Naive thymus-derived CD4-positive, alpha-beta T cell (primary cell): ENCODE measurements at regions not wholly inside any gene's neighbourhood (a gene's known extent, or its start where the extent isn't known, plus 50 kb on each side); places are given as distances from the start of the nearest gene placed in this dataset.

Experiments used
- ATAC-seq: fragments of 150-1000 bp; cut with Tn5 transposase; 2 replicates; pipeline ENCODE4 v1.10.0; 2021; ENCODE audit warnings: mild to moderate bottlenecking, moderate library complexity
- CTCF ChIA-PET: fragments of 350-600 bp; sonication (Branson Sonifier 250); formaldehyde crosslinking; loops from one replicate; lab custom pipeline; 2021; ENCODE audit warnings: antibody characterized with exemption; lab: Charles Lee
- POLR2A ChIA-PET: fragments of 350-600 bp; sonication (Branson Sonifier 250); formaldehyde crosslinking; loops from one replicate; lab custom pipeline; 2021; ENCODE audit warnings: antibody characterized with exemption, inconsistent platforms; lab: Charles Lee
- DNase-seq, 9 donors: peaks; one replicate each; pipeline versions ENCODE4 v3.0.0 to v3.0.0-alpha.2; 2020 to 2022; ENCODE audit warnings: mixed read lengths in 1 of 9
- H3K27ac ChIP-seq: one replicate; pipeline ENCODE4 v1.7.0; 2013; ENCODE audit warnings: mild to moderate bottlenecking, low read depth, low read length, moderate library complexity
- H3K27me3 ChIP-seq, 2 donors: one replicate each; pipeline ENCODE4 v1.7.0; 2013; ENCODE audit warnings: low read length in 2 of 2, mild to moderate bottlenecking in 2 of 2, moderate library complexity in 2 of 2; ENCODE audit not compliant: control insufficient read depth in 2 of 2, insufficient read depth in 2 of 2
- H3K36me3 ChIP-seq, 3 experiments: 1 replicate in 2 of 3; 2 replicates in 1 of 3; pipeline ENCODE4 v1.7.0; 2013; ENCODE audit warnings: low read length in 3 of 3, mild to moderate bottlenecking in 3 of 3, moderate library complexity in 1 of 3; ENCODE audit not compliant: insufficient read depth in 3 of 3, control insufficient read depth in 2 of 3
- H3K4me1 ChIP-seq, 2 donors: one replicate each; pipeline ENCODE4 v1.7.0; 2013; ENCODE audit warnings: low read length in 2 of 2, mild to moderate bottlenecking in 2 of 2, moderate library complexity in 1 of 2; ENCODE audit not compliant: control insufficient read depth in 2 of 2, insufficient read depth in 2 of 2
- H3K4me3 ChIP-seq: 2 replicates; pipeline ENCODE4 v1.7.0; 2013; ENCODE audit warnings: mild to moderate bottlenecking, low read length
- H3K9me3 ChIP-seq, 3 experiments: 1 replicate in 2 of 3; 2 replicates in 1 of 3; pipeline ENCODE4 v1.7.0; 2013; ENCODE audit warnings: low read length in 3 of 3; ENCODE audit not compliant: control insufficient read depth in 2 of 3
- H3K27ac Mint-ChIP-seq, 9 donors: one replicate each; pipeline ENCODE4 v1.8.0; 2020 to 2022; ENCODE audit warnings: mixed read lengths in 9 of 9, mild to moderate bottlenecking in 8 of 9, moderate library complexity in 5 of 9, inconsistent platforms in 2 of 9
- H3K27me3 Mint-ChIP-seq, 5 donors: one replicate each; pipeline ENCODE4 v1.8.0; 2021 to 2022; ENCODE audit warnings: mixed read lengths in 5 of 5, mild to moderate bottlenecking in 1 of 5
- H3K36me3 Mint-ChIP-seq, 5 donors: one replicate each; pipeline ENCODE4 v1.8.0; 2020 to 2022; ENCODE audit warnings: mixed read lengths in 5 of 5, mild to moderate bottlenecking in 3 of 5, inconsistent platforms in 1 of 5
- H3K4me1 Mint-ChIP-seq, 7 donors: one replicate each; pipeline ENCODE4 v1.8.0; 2020 to 2022; ENCODE audit warnings: mixed read lengths in 7 of 7, mild to moderate bottlenecking in 3 of 7, inconsistent platforms in 1 of 7
- H3K4me3 Mint-ChIP-seq, 10 donors: one replicate each; pipeline ENCODE4 v1.8.0; 2020 to 2022; ENCODE audit warnings: mild to moderate bottlenecking in 10 of 10, mixed read lengths in 10 of 10, moderate library complexity in 6 of 10, inconsistent platforms in 2 of 10
- H3K9me3 Mint-ChIP-seq, 11 donors: one replicate each; pipeline ENCODE4 v1.8.0; 2020 to 2022; ENCODE audit warnings: mixed read lengths in 11 of 11, mild to moderate bottlenecking in 4 of 11, inconsistent platforms in 1 of 11, moderate library complexity in 1 of 11
- intact Hi-C, 2 donors: fragments of 100-400 bp; cut with micrococcal nuclease; formaldehyde crosslinking; loops; one replicate each; pipeline ENCODE4 v1.15.1; 2023

GRCh38 chr7:19397911-19398310 lies 252.7 kb upstream of the FERD3L start:
- no peaks in the 10 kb centered on the region for H3K9me3 ChIP-seq
- DNase-seq (no peak), ATAC-seq (peak; percentile 51)
- H3K36me3 ChIP-seq: no peaks in the 10 kb centered on the region
- H3K4me3 ChIP-seq: no peak overlapping the region
- H3K27ac ChIP-seq: no peak overlapping the region
- Mint-ChIP-seq H3K27ac (no peak overlapping the region), H3K4me3 (peak overlapping the region in 1 of 10 donors; percentile 2), H3K36me3 (no peaks in the 10 kb centered on the region), H3K27me3 (no peaks in the 10 kb centered on the region), H3K9me3 (peaks cover 0 to 6% (median 0%) of the 10 kb centered on the region in 11 donors), H3K4me1 (peaks cover 0 to 5% (median 0%) of the 10 kb centered on the region in 7 donors)
- no peaks in the 10 kb centered on the region for H3K4me1 ChIP-seq
- POLR2A ChIA-PET: no interaction called here
- H3K27me3 ChIP-seq: no peaks in the 10 kb centered on the region
- intact Hi-C loops: no loop called here
- CTCF ChIA-PET: no interaction called here

GRCh38 chr7:19392246-19392645 lies 247.0 kb upstream of the FERD3L start:
- POLR2A ChIA-PET: no interaction called here
- intact Hi-C loops: no loop called here
- Histone ChIP-seq H3K4me1 (no peaks in the 10 kb centered on the region), H3K4me3 (no peak overlapping the region), H3K36me3 (no peaks in the 10 kb centered on the region), H3K9me3 (no peaks in the 10 kb centered on the region), H3K27ac (no peak overlapping the region), H3K27me3 (no peaks in the 10 kb centered on the region)
- no peaks in the 10 kb centered on the region for H3K27me3 Mint-ChIP-seq
- H3K9me3 Mint-ChIP-seq: peaks cover 0 to 7% (median under 1%) of the 10 kb centered on the region in 11 donors
- no peak for DNase-seq
- no peaks in the 10 kb centered on the region for H3K36me3 Mint-ChIP-seq
- H3K4me1 Mint-ChIP-seq: no peaks in the 10 kb centered on the region
- CTCF ChIA-PET: no interaction called here
- H3K27ac Mint-ChIP-seq: no peak overlapping the region
- H3K4me3 Mint-ChIP-seq: no peak overlapping the region
- no peak for ATAC-seq

GRCh38 chr7:19390795-19391194 lies 245.6 kb upstream of the FERD3L start:
- H3K4me3 ChIP-seq: no peak overlapping the region
- Mint-ChIP-seq H3K9me3 (peaks cover 0 to 12% (median 2%) of the 10 kb centered on the region in 11 donors), H3K36me3 (no peaks in the 10 kb centered on the region), H3K4me3 (no peak overlapping the region), H3K4me1 (no peaks in the 10 kb centered on the region), H3K27ac (no peak overlapping the region), H3K27me3 (no peaks in the 10 kb centered on the region)
- H3K27me3 ChIP-seq: no peaks in the 10 kb centered on the region
- H3K9me3 ChIP-seq: no peaks in the 10 kb centered on the region
- CTCF ChIA-PET: no interaction called here
- DNase-seq: no peak
- POLR2A ChIA-PET: no interaction called here
- no peak for ATAC-seq
- H3K4me1 ChIP-seq: no peaks in the 10 kb centered on the region
- intact Hi-C loops: no loop called here
- H3K27ac ChIP-seq: no peak overlapping the region
- H3K36me3 ChIP-seq: no peaks in the 10 kb centered on the region

GRCh38 chr7:19381321-19381720 lies 236.1 kb upstream of the FERD3L start:
- no peak overlapping the region for H3K27ac ChIP-seq

GRCh38 chr7:19378345-19378714 lies 233.1 kb upstream of the FERD3L start:
- H3K4me3 Mint-ChIP-seq: no peak overlapping the region
- H3K27me3 Mint-ChIP-seq: no peaks in the 10 kb centered on the region
- H3K4me1 Mint-ChIP-seq: no peaks in the 10 kb centered on the region
- peaks cover 0 to 17% (median 4%) of the 10 kb centered on the region in 11 donors for H3K9me3 Mint-ChIP-seq
- H3K4me3 ChIP-seq: no peak overlapping the region
- no peaks in the 10 kb centered on the region for H3K36me3 ChIP-seq
- ChIA-PET POLR2A (no interaction called here), CTCF (interaction anchor here (0.7 kb wide), 1 partner anchor 71 kb away, joined by 3 read pairs; no protein-coding TSS in a partner anchor)
- intact Hi-C loops: no loop called here
- H3K36me3 Mint-ChIP-seq: peaks cover 0 to 4% (median 0%) of the 10 kb centered on the region in 5 donors
- no peaks in the 10 kb centered on the region for H3K9me3 ChIP-seq
- ATAC-seq (no peak), DNase-seq (no peak)
- H3K27ac ChIP-seq: no peak overlapping the region
- H3K4me1 ChIP-seq: no peaks in the 10 kb centered on the region
- H3K27me3 ChIP-seq: no peaks in the 10 kb centered on the region
- H3K27ac Mint-ChIP-seq: no peak overlapping the region

More at GRCh38 chr7:19381321-19381720, 236.1 kb upstream of the FERD3L start:
- Mint-ChIP-seq H3K36me3 (peaks cover 0 to 4% (median 0%) of the 10 kb centered on the region in 5 donors), H3K4me1 (no peaks in the 10 kb centered on the region), H3K9me3 (peaks cover 0 to 9% (median 4%) of the 10 kb centered on the region in 11 donors), H3K27ac (no peak overlapping the region), H3K27me3 (no peaks in the 10 kb centered on the region), H3K4me3 (no peak overlapping the region)
- ChIA-PET CTCF (no interaction called here), POLR2A (no interaction called here)
- no peak overlapping the region for H3K4me3 ChIP-seq
- H3K27me3 ChIP-seq: no peaks in the 10 kb centered on the region
- no peaks in the 10 kb centered on the region for H3K4me1 ChIP-seq
- ATAC-seq (no peak), DNase-seq (no peak)
- H3K36me3 ChIP-seq: no peaks in the 10 kb centered on the region
- no peaks in the 10 kb centered on the region for H3K9me3 ChIP-seq
- intact Hi-C loops: no loop called here

GRCh38 chr7:19377611-19378344 lies 232.6 kb upstream of the FERD3L start:
- Mint-ChIP-seq H3K4me1 (no peaks in the 10 kb centered on the region), H3K9me3 (peaks cover 0 to 17% (median 3%) of the 10 kb centered on the region in 11 donors), H3K27ac (no peak overlapping the region), H3K27me3 (no peaks in the 10 kb centered on the region), H3K4me3 (no peak overlapping the region), H3K36me3 (peaks cover 0 to 4% (median 0%) of the 10 kb centered on the region in 5 donors)
- ChIA-PET POLR2A (no interaction called here), CTCF (interaction anchor here (0.7 kb wide), 1 partner anchor 70 kb away, joined by 3 read pairs; no protein-coding TSS in a partner anchor)
- ATAC-seq (no peak), DNase-seq (no peak)
- Histone ChIP-seq H3K4me1 (no peaks in the 10 kb centered on the region), H3K36me3 (no peaks in the 10 kb centered on the region), H3K4me3 (no peak overlapping the region), H3K27ac (no peak overlapping the region), H3K27me3 (no peaks in the 10 kb centered on the region), H3K9me3 (no peaks in the 10 kb centered on the region)
- intact Hi-C loops: no loop called here

- POLR2A ChIA-PET: no interaction called here
- Histone ChIP-seq H3K27ac (no peak overlapping the region), H3K4me3 (no peak overlapping the region), H3K4me1 (no peaks in the 10 kb centered on the region), H3K9me3 (no peaks in the 10 kb centered on the region), H3K27me3 (no peaks in the 10 kb centered on the region), H3K36me3 (no peaks in the 10 kb centered on the region)
- Mint-ChIP-seq H3K27me3 (no peaks in the 10 kb centered on the region), H3K4me3 (no peak overlapping the region), H3K36me3 (peaks cover 0 to 4% (median 0%) of the 10 kb centered on the region in 5 donors), H3K27ac (no peak overlapping the region), H3K4me1 (no peaks in the 10 kb centered on the region), H3K9me3 (peaks cover 0 to 17% (median 3%) of the 10 kb centered on the region in 11 donors)
- ATAC-seq (peak; percentile 31), DNase-seq (no peak)
- CTCF ChIA-PET: no interaction called here
- intact Hi-C loops: no loop called here
These were observed 231.3 kb upstream of the FERD3L start for GRCh38 chr7:19376538-19376937.
